ENCODE measurements at regions not wholly inside any gene's neighbourhood (a gene's known extent, or its start where the extent isn't known, plus 50 kb on each side); places are given as distances from the start of the nearest gene placed in this dataset.

- TF ChIP-seq CTCF (IDR thresholded peaks at IDR 0.05) (no peak), POLR2A (IDR thresholded peaks at IDR 0.05) (no peak), POLR2AphosphoS5 (IDR thresholded peaks at IDR 0.05; ENCODE audit: insufficient read depth in 1 of 2, low read depth in 1 of 2) (no peak)
Observed at GRCh38 chr18:60452421-60452820, 79.8 kb upstream of the MC4R start.
